ENCODE measurements at regions not wholly inside any gene's neighbourhood (a gene's known extent, or its start where the extent isn't known, plus 50 kb on each side); places are given as distances from the start of the nearest gene placed in this dataset.

GRCh38 chr22:49027368-49027670, 800.4 kb downstream of the BRD1 start:
- TF ChIP-seq ZFP30 (CRISPR knock-in tag; IDR thresholded peaks at IDR 0.05) (no peak), BACH2 (CRISPR knock-in tag; IDR thresholded peaks at IDR 0.05; ENCODE audit: borderline replicate concordance) (no peak)
- TF ChIP-seq, protein P1, sequence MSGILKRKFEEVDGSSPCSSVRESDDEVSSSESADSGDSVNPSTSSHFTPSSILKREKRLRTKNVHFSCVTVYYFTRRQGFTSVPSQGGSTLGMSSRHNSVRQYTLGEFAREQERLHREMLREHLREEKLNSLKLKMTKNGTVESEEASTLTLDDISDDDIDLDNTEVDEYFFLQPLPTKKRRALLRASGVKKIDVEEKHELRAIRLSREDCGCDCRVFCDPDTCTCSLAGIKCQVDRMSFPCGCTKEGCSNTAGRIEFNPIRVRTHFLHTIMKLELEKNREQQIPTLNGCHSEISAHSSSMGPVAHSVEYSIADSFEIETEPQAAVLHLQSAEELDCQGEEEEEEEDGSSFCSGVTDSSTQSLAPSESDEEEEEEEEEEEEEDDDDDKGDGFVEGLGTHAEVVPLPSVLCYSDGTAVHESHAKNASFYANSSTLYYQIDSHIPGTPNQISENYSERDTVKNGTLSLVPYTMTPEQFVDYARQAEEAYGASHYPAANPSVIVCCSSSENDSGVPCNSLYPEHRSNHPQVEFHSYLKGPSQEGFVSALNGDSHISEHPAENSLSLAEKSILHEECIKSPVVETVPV (CRISPR knock-in tag; IDR thresholded peaks at IDR 0.05), result no peak
- ATAC-seq, result no peak

GRCh38 chr22:49026494-49027367, 800.9 kb downstream of the BRD1 start:
- no peak for ATAC-seq
- TF ChIP-seq GLIS3 (CRISPR knock-in tag; IDR thresholded peaks at IDR 0.05) (no peak), TCF4 (CRISPR knock-in tag; IDR thresholded peaks at IDR 0.05; ENCODE audit: borderline replicate concordance) (no peak), SNAI2 (CRISPR knock-in tag; IDR thresholded peaks at IDR 0.05) (no peak), OSR1 (CRISPR knock-in tag; IDR thresholded peaks at IDR 0.05) (no peak), ISL1 (CRISPR knock-in tag; IDR thresholded peaks at IDR 0.05) (no peak), RARB (CRISPR knock-in tag; IDR thresholded peaks at IDR 0.05) (no peak), TSHZ2 (CRISPR knock-in tag; IDR thresholded peaks at IDR 0.05) (no peak), CREB5 (CRISPR knock-in tag; IDR thresholded peaks at IDR 0.05; ENCODE audit: low read depth) (no peak), TOX (CRISPR knock-in tag; IDR thresholded peaks at IDR 0.05; ENCODE audit: borderline replicate concordance) (no peak), ZNF565 (CRISPR knock-in tag; conservative IDR thresholded peaks at IDR 0.05; ENCODE audit: low read depth) (no peak), ARNTL (CRISPR knock-in tag; IDR thresholded peaks at IDR 0.05; ENCODE audit: borderline replicate concordance, low read depth) (no peak), ZFP3 (CRISPR knock-in tag; IDR thresholded peaks at IDR 0.05) (no peak), BACH2 (CRISPR knock-in tag; IDR thresholded peaks at IDR 0.05; ENCODE audit: borderline replicate concordance) (no peak), ZFP30 (CRISPR knock-in tag; IDR thresholded peaks at IDR 0.05) (no peak)
- TF ChIP-seq, protein P2, sequence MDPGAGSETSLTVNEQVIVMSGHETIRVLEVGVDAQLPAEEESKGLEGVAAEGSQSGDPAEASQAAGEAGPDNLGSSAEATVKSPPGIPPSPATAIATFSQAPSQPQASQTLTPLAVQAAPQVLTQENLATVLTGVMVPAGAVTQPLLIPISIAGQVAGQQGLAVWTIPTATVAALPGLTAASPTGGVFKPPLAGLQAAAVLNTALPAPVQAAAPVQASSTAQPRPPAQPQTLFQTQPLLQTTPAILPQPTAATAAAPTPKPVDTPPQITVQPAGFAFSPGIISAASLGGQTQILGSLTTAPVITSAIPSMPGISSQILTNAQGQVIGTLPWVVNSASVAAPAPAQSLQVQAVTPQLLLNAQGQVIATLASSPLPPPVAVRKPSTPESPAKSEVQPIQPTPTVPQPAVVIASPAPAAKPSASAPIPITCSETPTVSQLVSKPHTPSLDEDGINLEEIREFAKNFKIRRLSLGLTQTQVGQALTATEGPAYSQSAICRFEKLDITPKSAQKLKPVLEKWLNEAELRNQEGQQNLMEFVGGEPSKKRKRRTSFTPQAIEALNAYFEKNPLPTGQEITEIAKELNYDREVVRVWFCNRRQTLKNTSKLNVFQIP (CRISPR knock-in tag; IDR thresholded peaks at IDR 0.05; ENCODE audit: borderline replicate concordance, low read depth), result no peak
- TF ChIP-seq, protein P1 (CRISPR knock-in tag; IDR thresholded peaks at IDR 0.05), result no peak
- TF ChIP-seq, protein P3, sequence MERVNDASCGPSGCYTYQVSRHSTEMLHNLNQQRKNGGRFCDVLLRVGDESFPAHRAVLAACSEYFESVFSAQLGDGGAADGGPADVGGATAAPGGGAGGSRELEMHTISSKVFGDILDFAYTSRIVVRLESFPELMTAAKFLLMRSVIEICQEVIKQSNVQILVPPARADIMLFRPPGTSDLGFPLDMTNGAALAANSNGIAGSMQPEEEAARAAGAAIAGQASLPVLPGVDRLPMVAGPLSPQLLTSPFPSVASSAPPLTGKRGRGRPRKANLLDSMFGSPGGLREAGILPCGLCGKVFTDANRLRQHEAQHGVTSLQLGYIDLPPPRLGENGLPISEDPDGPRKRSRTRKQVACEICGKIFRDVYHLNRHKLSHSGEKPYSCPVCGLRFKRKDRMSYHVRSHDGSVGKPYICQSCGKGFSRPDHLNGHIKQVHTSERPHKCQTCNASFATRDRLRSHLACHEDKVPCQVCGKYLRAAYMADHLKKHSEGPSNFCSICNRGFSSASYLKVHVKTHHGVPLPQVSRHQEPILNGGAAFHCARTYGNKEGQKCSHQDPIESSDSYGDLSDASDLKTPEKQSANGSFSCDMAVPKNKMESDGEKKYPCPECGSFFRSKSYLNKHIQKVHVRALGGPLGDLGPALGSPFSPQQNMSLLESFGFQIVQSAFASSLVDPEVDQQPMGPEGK (CRISPR knock-in tag; IDR thresholded peaks at IDR 0.05; ENCODE audit: borderline replicate concordance), result no peak

All from SK-N-SH treated with all-trans-retinoic acid at 6 μM for 48 hours (cell line).